Mesothelial cell of epicardium (in vitro differentiated cells): ENCODE measurements at regions not wholly inside any gene's neighbourhood (a gene's known extent, or its start where the extent isn't known, plus 50 kb on each side); places are given as distances from the start of the nearest gene placed in this dataset.
"Not testable (repeated sequence)": the region's sequence is repeated elsewhere in the genome, so short reads cannot be mapped to it uniquely, and the experiment has no call there.

ENCODE experiments used
- DNase-seq, 2 experiments: peaks; one replicate each; pipeline ENCODE4 v3.0.0; 2021; ENCODE audit warnings: low spot score in 2 of 2; ENCODE audit not compliant: unreplicated experiment in 2 of 2
- H3K27ac Mint-ChIP-seq: 2 replicates; pipeline ENCODE4 v1.8.0; 2021; ENCODE audit warnings: mixed read lengths
- H3K27me3 Mint-ChIP-seq: 2 replicates; pipeline ENCODE4 v1.8.0; 2021; ENCODE audit warnings: low read depth, mixed read lengths
- H3K36me3 Mint-ChIP-seq: 2 replicates; pipeline ENCODE4 v1.8.0; 2021; ENCODE audit warnings: mixed read lengths
- H3K4me1 Mint-ChIP-seq: 2 replicates; pipeline ENCODE4 v1.8.0; 2021; ENCODE audit warnings: mixed read lengths
- H3K4me3 Mint-ChIP-seq: 2 replicates; pipeline ENCODE4 v1.8.0; 2021; ENCODE audit warnings: mild to moderate bottlenecking, moderate library complexity, mixed read lengths
- H3K9me3 Mint-ChIP-seq: 2 replicates; pipeline ENCODE4 v1.8.0; 2021; ENCODE audit warnings: mixed read lengths
- TF ChIP-seq, protein P1 (sequence below): fragments of 200-600 bp; sonication (generic); IDR thresholded peaks from one replicate; pipeline ENCODE4 v1.5.0; 2021; ENCODE audit warnings: antibody characterized with exemption; ENCODE audit not compliant: unreplicated experiment

DNA sequence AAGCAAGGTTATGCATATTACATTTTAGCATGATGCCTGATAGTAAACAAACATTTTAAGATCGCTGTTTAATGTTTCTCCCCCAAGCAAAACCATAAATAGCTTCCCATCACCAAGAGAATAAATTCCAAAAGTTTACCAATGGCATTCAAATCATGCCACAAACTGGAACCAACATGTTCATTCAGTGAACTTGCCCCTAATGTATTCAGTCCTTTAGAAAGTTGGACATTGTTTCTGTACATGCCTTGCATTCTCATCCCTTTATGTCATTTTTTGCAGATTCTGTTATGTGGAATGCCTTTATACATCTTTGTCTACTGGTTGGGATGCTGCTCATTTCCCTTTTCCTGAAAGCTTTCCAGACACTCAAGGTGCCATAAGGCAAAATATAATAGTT, 105.5 kb downstream of the PYDC2 start:
- TF ChIP-seq, protein P1, sequence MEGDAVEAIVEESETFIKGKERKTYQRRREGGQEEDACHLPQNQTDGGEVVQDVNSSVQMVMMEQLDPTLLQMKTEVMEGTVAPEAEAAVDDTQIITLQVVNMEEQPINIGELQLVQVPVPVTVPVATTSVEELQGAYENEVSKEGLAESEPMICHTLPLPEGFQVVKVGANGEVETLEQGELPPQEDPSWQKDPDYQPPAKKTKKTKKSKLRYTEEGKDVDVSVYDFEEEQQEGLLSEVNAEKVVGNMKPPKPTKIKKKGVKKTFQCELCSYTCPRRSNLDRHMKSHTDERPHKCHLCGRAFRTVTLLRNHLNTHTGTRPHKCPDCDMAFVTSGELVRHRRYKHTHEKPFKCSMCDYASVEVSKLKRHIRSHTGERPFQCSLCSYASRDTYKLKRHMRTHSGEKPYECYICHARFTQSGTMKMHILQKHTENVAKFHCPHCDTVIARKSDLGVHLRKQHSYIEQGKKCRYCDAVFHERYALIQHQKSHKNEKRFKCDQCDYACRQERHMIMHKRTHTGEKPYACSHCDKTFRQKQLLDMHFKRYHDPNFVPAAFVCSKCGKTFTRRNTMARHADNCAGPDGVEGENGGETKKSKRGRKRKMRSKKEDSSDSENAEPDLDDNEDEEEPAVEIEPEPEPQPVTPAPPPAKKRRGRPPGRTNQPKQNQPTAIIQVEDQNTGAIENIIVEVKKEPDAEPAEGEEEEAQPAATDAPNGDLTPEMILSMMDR = no peak
- Mint-ChIP-seq H3K4me3 (no peak overlapping the region), H3K27ac (no peak overlapping the region), H3K27me3 (no peaks in the 10 kb centered on the region), H3K4me1 (peaks cover 7% of the 10 kb centered on the region), H3K9me3 (peaks cover 4% of the 10 kb centered on the region), H3K36me3 (no peaks in the 10 kb centered on the region)
- DNase-seq = no peak

DNA sequence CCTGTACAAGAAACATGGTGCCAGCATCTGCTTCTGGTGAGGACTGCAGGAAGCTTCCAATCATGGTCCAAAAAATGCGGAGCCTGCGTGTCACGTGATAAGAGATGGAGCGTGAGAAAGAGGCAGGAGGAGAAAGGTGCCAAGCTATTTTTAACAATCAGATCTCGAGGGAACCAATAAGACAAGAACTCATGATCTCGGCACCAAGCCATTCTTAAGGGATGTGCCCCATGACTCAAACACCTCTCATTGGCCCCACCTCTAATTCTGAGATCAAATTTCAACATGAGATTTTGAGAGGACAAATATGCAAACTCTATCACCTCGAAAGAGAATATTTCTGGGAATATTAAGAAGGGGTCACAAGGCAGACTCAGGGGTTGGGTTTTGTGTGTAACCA, 107.2 kb downstream of the PYDC2 start:
- H3K4me3 Mint-ChIP-seq = no peak overlapping the region
- H3K27ac Mint-ChIP-seq = no peak overlapping the region
- no peak for DNase-seq
- H3K36me3 Mint-ChIP-seq = no peaks in the 10 kb centered on the region
- TF ChIP-seq, protein P1 = no peak
- H3K27me3 Mint-ChIP-seq = no peaks in the 10 kb centered on the region
- peaks cover 4% of the 10 kb centered on the region for H3K9me3 Mint-ChIP-seq
- H3K4me1 Mint-ChIP-seq = peaks cover 7% of the 10 kb centered on the region

DNA sequence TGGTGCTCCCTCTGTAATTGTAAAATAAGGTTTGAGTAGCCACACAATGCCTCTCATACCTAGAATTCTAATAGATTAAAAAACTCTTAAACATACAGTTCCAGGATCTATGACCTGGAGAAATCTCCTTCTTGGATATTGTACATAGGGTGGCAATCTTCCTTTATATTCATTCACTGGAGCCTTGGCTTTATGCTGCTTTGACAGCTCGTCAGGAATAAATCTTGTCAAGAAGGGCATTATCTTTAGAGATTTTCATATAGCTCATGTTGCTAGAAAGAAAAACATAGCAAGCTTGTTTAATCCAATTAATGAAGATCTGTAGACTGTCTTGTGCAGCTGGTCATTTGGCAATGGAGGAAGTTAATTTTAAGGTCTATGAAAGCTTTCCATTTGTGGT, 131.1 kb downstream of the PYDC2 start:
- no peaks in the 10 kb centered on the region for H3K36me3 Mint-ChIP-seq
- DNase-seq = no peak
- TF ChIP-seq, protein P1 = no peak
- H3K27me3 Mint-ChIP-seq = no peaks in the 10 kb centered on the region
- H3K4me3 Mint-ChIP-seq = no peak overlapping the region
- no peaks in the 10 kb centered on the region for H3K9me3 Mint-ChIP-seq
- H3K4me1 Mint-ChIP-seq = peaks cover 4% of the 10 kb centered on the region
- no peak overlapping the region for H3K27ac Mint-ChIP-seq

DNA sequence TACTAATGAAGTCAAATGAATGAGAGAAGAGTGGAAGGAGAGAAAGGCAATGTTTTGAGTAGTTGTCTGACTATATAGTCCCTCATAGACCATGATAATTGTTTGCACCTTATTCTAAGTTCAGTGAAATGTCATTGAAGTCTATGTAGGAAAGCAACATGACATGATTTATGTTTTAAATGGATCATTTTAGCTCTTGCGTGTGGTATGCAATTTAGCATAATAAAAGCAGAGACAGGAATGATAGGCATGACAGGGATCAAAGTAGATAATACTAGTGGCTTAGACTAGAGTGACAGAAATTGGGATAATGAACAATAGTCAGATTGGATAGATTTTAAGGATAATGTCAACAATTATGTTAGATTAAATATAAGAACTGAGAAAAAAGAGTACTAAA, 132.5 kb downstream of the PYDC2 start:
- Mint-ChIP-seq H3K27me3 (no peaks in the 10 kb centered on the region), H3K27ac (no peak overlapping the region), H3K36me3 (no peaks in the 10 kb centered on the region), H3K4me3 (no peak overlapping the region), H3K9me3 (no peaks in the 10 kb centered on the region), H3K4me1 (peaks cover 4% of the 10 kb centered on the region)
- DNase-seq = no peak
- TF ChIP-seq, protein P1 = no peak

DNA sequence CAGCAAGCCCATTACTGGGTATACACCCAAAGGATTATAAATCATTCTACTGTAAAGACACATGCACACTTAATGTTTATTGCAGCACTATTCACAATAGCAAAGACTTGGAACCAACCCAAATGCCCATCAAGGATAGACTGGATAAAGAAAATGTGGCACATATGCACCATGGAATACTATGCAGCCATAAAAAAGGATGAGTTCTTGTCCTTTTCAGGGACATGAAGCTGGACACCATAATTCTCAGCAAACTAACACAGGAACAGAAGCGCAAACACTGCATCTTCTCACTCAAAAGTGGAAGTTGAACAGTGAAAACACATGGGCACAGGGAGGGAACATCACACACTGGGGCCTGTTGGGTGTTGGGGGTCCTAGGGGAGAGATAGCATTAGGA, 154.5 kb downstream of the PYDC2 start:
- H3K9me3 Mint-ChIP-seq, H3K4me3 Mint-ChIP-seq, DNase-seq, H3K27ac Mint-ChIP-seq, H3K4me1 Mint-ChIP-seq, H3K27me3 Mint-ChIP-seq, H3K36me3 Mint-ChIP-seq: not testable (repeated sequence)

DNA sequence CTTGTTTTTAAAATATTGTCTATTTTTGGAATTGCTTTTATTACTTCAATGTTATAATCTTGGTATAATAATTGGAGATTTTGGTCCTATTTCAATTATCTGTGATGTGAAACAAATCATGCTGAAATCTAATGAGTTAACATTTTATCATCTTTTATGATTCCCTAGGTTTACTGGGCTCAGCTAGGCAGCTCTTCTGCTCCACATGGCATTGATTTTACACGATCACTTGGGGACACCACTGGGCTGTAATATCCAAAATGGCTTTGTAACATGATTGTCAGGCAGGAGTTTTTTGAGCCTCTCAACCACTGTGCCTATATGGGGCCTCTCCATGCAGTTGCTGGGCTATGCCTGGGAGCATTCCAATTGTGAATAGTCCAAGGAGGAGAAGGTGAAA, 163.3 kb downstream of the PYDC2 start:
- Mint-ChIP-seq H3K36me3 (no peaks in the 10 kb centered on the region), H3K4me1 (peaks cover 9% of the 10 kb centered on the region), H3K27ac (no peak overlapping the region), H3K9me3 (no peaks in the 10 kb centered on the region), H3K4me3 (no peak overlapping the region), H3K27me3 (no peaks in the 10 kb centered on the region)
- TF ChIP-seq, protein P1 = no peak
- no peak for DNase-seq
